GM21786 (cell line): ENCODE measurements at regions not wholly inside any gene's neighbourhood (a gene's known extent, or its start where the extent isn't known, plus 50 kb on each side); places are given as distances from the start of the nearest gene placed in this dataset.

Source experiments
- ATAC-seq: cut with Tn5 transposase; IDR thresholded peaks from one replicate; pipeline ENCODE4 v1.9.1; 2021; ENCODE audit not compliant: unreplicated experiment

DNA sequence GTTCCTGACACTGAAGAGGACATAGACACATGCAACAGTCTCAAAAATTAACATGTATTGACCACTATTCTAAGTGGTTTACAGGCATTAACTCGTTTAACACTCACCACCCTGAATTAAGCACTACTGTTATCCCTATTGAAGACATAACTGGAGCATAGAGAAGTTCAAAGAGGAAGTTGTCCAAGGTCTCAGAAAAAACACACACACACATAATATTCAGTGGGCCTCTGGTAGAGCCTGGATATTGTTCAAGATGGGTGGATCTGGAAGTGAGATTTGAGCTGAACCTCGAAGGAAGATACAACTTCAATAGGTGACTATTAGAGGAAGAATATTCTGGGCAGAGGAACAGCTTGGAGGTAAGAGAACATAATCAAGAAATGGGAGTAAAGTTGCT, 334.9 kb downstream of the HNRNPD start:
- ATAC-seq: no peak

DNA sequence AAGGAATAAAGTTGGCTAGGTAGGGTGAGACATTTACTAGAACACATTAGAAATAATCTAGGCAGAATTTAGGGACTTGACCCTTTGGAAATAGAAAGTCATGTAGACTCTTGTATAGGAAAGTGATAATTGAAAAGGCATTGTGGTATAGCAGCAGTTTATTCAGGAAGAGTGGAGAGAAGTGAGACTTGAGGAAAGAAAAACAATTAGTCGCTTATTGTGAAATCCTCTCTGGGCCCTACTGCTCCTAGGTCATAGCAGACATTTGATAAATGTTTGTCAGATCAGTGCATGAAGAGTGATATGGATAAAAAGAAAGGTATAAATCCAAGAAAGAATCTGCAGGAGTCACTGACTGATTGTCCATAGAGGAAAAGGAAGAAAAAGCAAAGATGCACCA, 337.6 kb downstream of the HNRNPD start:
- no peak for ATAC-seq

DNA sequence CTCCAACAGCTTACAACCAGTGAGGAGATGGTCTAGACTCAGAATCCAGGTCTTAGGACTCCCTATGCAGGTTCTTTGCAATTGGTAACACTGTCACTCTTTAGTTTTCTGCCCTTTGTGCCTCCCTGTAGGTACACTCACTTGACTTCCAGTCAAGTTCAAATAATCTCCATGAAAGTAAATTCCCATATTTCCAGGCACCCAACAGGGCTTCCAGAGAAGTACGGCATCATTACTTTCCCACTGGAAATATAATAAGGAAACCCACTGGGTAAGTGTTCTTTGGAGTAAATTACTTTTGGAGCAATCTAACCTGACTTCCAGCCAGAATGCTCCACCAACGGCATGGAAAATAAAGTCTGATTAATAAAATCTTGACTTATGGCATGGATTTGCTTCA, 338.9 kb downstream of the HNRNPD start:
- no peak for ATAC-seq

DNA sequence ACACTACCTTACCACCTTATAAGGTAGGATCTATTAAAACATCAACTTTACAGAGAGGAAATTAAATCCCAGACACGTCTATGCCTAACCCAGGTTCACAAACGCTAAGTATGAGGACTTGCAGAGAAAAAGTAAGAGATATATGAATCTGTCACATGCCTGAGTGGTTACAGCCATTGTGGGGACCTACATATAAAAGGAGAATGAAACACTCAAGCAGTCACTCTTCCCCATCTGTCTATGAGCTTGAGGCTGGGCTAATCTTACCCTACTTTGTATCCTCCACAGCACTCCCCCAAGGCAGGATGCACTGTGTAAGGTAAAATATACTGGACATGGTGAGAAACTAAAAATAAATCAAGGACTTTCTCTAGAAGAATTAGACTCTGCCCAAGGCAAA, 339.9 kb downstream of the HNRNPD start:
- no peak for ATAC-seq

DNA sequence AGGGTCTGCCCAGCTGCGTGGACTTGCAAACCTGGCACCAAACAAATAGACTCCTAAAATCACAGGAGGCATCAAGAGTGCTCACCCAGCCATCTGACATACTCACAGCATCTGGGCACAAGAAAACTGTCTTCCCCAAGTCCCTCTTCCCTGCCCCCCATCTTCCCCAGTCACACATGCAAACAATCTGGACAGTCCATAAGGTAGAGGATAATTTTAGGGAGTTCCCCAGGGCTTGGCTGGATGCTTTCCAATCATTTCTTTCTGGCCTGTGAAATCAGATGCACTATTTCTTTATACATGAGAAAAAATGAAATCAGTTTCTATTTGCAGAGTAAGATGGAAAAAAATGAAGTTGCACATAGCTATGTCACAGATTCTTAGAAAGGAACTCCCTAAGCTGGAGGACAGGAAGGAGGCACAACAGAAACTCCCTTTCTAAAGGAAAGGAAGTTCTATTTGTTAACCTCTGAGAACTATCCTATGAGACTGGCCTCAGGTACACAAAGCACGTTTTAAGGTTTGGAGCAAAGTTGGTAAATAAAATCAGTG, 342.3 kb downstream of the HNRNPD start:
- no peak for ATAC-seq

DNA sequence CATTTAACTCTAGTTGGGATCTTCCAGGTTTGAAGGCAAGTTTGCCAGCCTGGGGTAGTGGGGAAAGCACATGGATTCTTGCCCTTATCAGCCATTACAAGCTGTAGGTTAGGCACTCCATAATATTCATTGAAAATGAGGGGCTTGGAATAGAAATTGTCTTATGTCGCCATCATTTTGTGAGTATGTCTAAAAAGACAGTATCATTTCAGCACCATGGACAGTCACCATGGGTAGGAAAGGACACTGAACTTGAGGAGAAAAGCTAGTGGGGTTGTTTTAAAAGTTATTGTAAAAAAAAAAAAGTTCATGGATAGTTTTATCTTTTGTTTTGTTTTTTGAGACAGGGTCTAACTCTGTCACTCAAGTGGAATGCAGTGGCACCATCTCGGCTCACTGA, 356.1 kb downstream of the HNRNPD start:
- ATAC-seq: no peak

DNA sequence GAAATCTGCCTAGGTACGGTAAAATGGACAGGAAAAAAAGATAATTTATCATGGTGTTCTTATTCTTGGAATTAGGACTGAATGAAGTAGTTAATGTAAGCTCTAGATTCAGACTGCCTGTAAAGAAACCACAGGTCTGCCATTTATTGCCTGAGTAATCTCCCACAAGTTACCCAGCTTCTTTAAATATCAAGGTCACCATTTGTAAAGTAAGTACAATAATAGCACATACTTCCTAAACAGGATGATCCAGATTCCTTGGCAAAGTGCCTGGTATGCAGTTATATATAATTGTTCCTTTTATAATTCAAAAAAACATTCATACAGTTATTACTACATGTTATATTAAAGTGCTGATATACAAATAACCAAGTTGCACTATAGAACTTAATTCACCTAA, 368.6 kb downstream of the HNRNPD start:
- no peak for ATAC-seq

DNA sequence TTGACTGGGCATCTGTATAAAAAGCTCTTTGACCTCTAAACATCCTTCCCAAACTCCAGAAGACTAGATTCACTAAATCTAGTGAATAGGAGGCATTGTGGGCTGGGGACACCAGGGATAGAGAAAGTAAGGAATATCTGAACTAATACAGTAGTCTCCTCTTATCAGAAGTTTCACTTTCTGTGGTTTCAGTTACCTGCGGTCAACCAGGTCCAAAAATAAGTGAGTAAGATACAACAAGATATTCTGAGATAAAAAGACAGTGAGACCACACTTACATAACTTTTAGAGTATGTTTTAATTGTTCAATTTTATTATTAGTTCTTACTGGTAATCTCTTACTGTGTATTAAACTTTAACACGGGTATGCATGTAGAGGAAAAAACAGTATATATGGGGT, 376.5 kb downstream of the HNRNPD start:
- ATAC-seq: no peak

DNA sequence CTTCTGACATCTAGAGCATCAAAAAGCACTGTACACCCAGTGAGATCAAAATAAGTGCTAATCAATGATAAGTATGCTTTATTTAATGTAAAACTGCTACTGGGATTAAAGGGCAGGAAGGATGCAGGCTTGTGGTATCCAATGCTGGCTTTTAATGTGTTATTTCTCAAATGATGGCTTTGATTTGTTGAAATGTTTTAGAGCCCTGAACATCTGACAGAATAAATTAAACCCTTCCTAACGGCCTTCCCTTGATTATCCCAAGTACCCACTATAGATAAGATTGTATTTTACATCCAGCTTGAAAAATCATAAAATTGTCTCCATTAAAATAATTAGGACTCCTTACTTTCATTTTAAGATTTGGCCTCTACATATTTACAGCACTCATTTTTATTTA, 382.9 kb downstream of the HNRNPD start:
- ATAC-seq: no peak

DNA sequence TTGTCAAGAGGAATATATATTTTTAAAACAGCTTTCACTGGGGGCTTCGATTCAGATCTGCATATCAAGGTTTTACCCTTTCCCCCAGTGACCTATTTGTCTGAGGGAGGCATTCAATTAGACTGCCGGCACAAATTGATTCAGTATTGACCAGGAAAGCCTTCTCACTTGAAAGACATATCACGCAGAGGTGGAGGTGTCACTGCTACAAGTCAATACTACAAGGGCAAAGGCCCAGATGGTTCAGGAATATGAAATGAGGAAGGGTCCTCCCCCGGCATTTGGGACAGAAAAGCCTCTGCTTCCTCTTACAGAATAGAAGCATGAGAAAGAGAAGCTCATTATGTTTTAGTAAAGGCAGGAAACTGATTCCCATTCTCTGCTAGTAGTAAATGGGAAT, 383.6 kb downstream of the HNRNPD start:
- no peak for ATAC-seq

DNA sequence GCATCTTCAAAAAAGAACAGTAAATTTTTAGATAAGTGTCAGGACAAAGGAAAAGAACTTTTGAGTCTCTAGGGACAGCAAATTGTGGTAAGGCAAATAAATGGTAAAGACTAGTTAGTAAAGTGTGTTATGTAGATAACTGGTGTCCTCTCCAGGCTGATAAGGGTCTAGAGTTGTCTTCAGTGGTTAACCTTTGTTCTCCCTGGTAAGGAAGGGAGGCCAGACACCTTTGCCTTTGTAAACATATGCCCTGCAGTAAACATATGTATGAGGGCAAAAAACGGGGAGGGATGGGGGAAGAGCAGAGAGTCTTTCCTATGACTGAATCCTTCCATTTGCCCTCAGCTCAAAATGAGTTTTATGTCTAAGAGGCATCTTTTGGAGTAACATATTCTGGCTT, 384.6 kb downstream of the HNRNPD start:
- ATAC-seq: no peak

DNA sequence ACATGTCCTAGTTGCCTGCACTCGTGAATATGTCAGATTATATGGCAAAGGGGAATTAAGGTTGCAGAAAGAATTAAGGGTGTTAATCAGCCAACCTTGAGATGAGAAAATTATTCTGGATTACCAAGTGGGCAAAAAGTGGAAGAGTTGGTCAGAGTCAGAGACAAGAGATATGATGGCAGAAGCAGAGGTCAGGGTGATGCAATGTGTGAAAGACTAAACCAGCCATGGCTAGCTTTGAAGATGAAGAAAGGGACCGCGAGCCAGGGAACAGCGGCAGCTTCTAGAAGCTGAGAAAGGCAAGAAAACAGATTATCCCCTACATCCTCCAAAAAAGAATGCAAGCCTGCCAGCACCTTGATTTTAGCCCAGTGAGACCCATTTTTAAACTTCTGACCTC, 385.6 kb downstream of the HNRNPD start:
- no peak for ATAC-seq

DNA sequence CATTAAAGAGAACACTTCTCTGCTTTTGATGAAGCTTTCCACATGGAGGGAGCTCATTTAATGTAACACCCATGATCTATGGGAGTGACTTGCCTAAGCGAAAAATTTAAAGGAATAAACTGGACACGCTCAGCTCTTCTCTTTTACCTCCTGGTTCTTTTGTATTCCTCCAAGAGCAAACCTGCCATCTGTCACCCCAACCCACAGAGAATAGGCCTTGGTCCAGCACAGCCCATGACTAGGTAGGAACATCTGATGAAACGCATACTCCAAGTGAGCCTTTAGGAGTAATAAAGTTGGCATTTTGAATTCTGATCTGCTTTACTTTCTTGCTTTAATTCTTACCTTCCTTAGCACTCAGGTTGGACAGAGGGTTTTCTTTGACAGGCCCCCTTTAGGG, 389.0 kb downstream of the HNRNPD start:
- ATAC-seq: no peak

DNA sequence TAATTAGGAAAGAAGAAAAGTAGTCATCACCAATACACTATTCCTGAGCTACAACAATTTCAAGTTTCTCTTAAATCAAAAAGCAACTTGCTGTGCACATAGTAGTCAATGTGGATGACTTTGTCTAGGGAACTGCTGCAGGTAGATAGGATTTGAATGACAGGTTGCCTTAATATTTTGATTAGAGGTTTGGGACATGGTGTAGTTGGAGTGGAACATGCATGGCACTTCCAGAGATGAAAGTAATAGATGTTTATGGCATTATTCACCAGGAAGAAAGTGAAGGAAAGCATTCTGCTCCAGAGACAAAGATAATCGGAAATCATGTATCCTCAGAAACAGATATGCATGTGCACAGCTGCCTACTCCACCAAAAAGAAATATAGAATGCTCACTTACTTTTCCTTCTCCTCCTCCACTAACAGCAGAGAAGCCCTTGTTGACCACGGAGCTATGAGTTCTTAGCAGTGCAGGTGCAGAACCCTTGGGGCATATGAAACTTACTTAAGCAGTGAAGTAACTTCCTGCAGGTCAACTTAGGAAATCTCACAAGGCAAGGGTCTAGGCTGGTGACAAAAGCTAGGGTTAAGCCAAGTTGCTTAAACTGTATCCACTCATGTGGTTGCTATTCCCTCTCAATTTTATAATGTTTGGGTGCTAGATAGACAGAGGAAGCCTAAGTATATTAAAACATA, 390.8 kb downstream of the HNRNPD start:
- no peak for ATAC-seq

DNA sequence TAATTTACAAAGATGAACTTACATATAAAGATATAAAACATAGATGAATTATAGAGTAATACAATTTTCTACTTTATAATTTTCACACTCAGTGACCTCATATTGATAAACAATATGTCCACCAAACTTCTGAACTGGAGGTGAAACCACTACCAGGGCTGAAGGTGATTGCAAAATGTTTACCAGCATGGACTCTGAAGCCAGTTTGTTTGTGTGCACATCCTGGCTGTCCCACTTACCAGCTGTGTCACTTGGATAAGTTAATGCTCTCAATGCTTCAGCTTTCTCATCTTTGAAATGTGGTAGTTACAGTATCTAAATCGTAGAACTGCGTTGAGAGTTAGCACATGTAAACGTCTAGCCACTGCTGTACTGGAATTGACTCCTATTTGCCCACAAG, 392.6 kb downstream of the HNRNPD start:
- ATAC-seq: no peak

DNA sequence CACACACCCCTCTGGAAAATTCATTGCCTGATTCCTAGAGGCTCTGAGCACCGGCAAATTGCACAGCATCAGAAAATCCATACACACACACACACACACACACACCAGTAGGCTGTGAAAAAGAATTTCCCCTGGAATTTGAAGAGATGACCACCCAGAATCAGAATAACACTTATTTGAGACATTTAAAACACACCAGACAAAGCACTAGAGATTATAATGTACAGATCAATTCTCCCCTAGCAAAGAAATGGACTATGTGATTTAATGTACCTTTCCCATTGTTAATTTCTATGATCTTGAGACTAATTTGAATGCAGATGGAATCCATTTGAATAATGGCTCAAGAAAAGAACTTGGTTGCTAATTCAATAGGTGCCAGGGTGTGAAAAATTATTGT, 399.3 kb downstream of the HNRNPD start:
- no peak for ATAC-seq

DNA sequence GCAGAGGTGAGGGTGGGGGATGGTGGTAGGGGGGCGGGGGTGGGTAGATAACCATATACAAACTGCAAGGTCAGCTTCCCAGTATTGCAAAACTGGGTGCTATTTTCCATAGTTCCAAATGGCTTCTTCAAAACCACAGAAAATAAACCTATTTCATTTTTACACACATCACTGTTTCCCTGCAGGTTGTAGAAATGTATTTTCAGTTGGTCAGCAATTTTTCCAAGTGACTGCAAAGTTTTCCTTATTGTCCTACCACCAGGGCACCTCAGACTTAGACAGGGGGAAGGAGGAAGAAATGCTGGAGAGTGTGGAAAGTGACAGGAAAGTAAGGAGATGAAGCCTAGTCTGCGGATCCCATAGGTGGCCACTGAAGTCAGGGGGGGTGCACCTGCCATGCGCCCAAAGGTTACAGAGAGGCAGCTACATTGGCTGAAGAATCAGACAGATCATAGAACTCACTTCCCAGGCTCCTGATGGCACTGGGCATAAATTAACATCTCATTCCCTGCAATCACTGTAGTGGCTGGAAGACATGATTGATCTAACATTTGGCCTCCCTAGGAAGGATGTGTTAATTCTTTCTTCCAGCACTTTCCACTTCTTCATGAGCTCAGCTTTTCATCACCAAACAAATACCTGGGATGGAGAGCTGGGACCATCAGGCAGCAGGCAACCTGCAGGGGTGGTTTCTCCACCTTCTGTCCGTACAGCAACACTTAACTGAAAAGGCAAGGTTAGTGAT, 402.0 kb downstream of the HNRNPD start:
- no peak for ATAC-seq

DNA sequence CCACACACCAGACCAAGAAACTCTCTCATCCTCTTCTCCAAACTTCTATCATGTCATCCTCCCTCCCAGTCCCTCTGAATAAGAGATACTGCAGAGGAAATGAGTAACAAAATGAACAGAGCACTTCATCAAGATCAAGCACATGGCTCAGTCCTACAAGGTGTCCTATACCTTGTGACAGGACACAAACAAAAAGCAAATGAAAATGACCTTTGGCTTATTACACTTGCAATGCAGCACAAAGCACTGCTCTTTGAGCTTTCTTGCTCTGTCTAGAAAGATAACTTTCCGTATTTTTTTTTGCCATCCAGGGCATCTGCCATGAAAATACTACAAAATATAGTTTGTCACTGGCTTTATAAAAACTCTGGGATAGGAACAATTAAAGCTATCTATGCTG, 402.7 kb downstream of the HNRNPD start:
- no peak for ATAC-seq

DNA sequence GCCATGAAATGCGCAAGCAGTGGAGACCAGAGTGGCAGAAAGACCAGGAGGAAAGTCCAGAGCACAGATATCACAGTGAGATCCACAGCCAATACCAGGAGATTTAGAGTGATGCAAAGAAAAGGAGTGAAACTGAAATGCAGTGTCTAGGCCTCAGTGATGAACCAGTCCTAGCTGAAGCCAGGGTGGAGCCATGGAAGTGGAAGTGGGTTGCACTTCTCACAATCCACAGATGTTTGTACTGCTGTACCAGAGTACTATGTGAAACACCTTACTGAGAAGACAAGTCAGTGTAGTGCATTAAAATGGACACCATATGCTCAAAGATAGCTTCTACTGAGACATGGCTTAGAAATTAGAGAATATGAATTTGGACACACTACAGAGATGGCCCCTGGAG, 403.3 kb downstream of the HNRNPD start:
- no peak for ATAC-seq

DNA sequence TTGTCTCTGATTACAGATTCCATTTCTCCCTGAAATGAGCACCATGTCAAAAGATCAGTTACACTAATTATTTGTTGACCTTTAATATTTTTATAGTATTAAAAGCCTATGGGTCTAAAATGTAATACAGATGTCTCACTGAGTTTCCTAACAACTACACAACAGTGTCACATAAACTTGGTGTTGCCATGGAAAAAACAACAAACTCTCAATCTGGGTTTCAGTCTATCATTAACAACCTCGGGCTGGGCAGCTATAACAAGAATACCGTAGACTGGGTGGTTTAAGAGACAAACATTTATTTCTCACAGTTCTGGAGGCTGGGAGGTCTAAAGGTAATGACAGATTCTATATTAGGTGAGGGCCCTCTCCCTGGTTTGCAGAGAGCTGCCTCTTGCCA, 407.1 kb downstream of the HNRNPD start:
- no peak for ATAC-seq

DNA sequence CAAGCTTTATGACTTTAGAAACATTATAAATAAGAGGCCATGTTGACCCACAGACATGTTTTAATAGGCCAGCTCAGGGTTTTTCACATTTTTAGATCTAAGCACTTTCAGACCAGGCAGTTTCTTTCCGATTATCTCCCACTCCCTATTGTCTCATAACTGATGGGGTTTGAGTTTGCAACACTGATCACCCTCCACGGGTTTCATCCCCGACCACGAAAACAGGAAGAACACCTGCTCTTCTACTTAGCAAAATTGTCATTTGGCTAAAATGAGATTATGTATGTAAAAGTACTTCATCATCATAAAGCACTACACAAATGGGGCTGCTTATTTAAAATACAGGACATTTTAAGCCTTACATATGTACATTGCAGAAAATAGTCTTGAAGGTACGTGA, 407.9 kb downstream of the HNRNPD start:
- ATAC-seq: no peak

DNA sequence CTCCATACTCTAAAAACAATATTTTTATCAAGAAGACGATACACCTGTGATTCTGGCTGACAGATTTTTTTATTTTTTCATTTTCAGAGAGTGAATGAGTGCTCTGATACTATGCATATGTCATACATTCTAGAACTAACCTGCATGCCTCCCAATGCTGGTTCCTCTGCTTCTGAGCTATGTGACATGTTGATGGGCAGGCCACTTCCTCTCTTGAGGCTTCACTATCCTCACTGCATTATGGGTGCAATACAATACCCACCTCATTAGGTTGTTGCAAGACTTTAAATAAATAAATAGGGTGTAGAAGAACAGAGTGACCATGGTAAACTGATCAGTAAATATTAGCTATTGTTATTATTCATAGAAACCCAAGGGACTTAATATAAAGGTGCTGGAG, 408.3 kb downstream of the HNRNPD start:
- ATAC-seq: no peak

DNA sequence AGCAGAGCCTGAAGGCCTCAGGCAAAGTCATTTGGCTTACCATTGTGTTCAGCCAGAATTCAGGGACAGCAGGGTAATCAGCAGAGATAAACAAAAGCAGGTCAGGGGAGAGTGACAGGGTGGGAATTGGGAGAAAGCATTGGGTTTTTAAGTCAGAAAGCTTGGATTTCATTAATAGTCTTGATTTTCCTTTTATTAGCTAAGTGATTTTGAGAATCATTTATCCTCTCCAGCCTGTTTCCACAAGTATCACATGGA, 410.1 kb downstream of the HNRNPD start:
- no peak for ATAC-seq
